Lower leg skin (tissue), 3 donors: ENCODE measurements at regions not wholly inside any gene's neighbourhood (a gene's known extent, or its start where the extent isn't known, plus 50 kb on each side); places are given as distances from the start of the nearest gene placed in this dataset.

ENCODE experiments used
- CTCF ChIP-seq, 3 donors: fragments of 450-650 bp; IDR thresholded peaks; one replicate each; pipeline ENCODE4 v1.5.1; 2016; ENCODE audit warnings: antibody characterized with exemption in 3 of 3, mild to moderate bottlenecking in 3 of 3, moderate library complexity in 2 of 3
- POLR2A ChIP-seq, 2 donors: fragments of 450-650 bp; IDR thresholded peaks; one replicate each; pipeline ENCODE4 v1.6.1; 2016 to 2017; ENCODE audit warnings: antibody characterized with exemption in 2 of 2, mild to moderate bottlenecking in 1 of 2, moderate library complexity in 1 of 2

GRCh38 chr10:70987396-70988130 lies 99.2 kb upstream of the PCBD1 start:
- no peak for TF ChIP-seq POLR2A (IDR thresholded peaks at IDR 0.05)
- no peak for TF ChIP-seq CTCF (IDR thresholded peaks at IDR 0.05)
